HG02763 (cell line): ENCODE measurements at regions not wholly inside any gene's neighbourhood (a gene's known extent, or its start where the extent isn't known, plus 50 kb on each side); places are given as distances from the start of the nearest gene placed in this dataset.
"Not testable (repeated sequence)": the region's sequence is repeated elsewhere in the genome, so short reads cannot be mapped to it uniquely, and the experiment has no call there.

Source experiments
- ATAC-seq: cut with Tn5 transposase; IDR thresholded peaks from one replicate; pipeline ENCODE4 v1.9.1; 2021; ENCODE audit warnings: mild to moderate bottlenecking, moderate library complexity; ENCODE audit not compliant: unreplicated experiment

GRCh38 chr18:12179029-12179428 is 75.1 kb upstream of the CIDEA start:
- not testable (repeated sequence) for ATAC-seq

- peak; percentile 53 for ATAC-seq
Measured at GRCh38 chr18:12179697-12180577, 74.2 kb upstream of the CIDEA start.

- ATAC-seq, result not testable (repeated sequence)
Measured at GRCh38 chr18:12198797-12199196, 55.4 kb upstream of the CIDEA start.

- peak; percentile 98 for ATAC-seq
Measured at GRCh38 chr18:12200186-12200585, 54.0 kb upstream of the CIDEA start.
